ENCODE measurements at regions not wholly inside any gene's neighbourhood (a gene's known extent, or its start where the extent isn't known, plus 50 kb on each side); places are given as distances from the start of the nearest gene placed in this dataset.

DNA sequence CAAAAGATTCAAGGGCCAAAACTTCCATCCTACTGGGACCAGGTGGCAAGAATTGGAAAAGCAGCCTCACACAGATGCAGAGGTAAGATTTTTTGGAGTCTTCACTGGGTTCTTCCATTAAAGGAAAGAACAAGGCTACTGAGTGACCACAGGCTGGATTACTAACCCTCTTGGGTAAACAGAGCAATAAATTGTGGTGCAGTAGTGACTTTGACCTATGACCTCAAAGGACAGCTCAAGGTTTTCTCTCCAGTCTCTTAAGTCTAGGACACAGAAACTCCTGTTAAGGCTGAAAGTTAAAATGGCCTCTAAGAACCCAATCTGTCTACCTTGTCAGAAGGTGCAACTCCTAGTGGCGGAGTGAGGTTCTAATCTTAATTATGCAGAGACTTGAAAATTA, 464.9 kb downstream of the SMARCA1 start:
- TF ChIP-seq, protein P1, sequence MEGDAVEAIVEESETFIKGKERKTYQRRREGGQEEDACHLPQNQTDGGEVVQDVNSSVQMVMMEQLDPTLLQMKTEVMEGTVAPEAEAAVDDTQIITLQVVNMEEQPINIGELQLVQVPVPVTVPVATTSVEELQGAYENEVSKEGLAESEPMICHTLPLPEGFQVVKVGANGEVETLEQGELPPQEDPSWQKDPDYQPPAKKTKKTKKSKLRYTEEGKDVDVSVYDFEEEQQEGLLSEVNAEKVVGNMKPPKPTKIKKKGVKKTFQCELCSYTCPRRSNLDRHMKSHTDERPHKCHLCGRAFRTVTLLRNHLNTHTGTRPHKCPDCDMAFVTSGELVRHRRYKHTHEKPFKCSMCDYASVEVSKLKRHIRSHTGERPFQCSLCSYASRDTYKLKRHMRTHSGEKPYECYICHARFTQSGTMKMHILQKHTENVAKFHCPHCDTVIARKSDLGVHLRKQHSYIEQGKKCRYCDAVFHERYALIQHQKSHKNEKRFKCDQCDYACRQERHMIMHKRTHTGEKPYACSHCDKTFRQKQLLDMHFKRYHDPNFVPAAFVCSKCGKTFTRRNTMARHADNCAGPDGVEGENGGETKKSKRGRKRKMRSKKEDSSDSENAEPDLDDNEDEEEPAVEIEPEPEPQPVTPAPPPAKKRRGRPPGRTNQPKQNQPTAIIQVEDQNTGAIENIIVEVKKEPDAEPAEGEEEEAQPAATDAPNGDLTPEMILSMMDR (IDR thresholded peaks at IDR 0.05): no peak

DNA sequence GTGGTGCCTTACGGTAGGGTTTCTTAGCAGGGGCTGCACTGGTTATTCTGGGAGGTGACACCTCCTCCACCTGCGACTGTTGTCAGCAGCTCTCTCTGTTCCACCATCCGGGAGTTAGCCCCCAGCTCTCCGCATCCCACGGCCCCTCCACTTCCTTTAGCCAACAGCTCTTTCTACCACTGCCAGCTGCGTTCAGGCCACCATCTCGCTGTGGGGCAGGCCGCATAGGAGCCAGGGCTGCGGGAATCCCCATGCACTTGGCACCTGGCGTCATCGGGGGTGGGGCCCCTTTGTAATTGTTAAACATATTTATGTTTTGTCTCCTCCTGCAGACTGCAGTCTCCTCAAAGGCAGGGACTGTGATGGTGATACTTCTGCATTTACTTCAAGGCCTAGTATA, 480.2 kb downstream of the SMARCA1 start:
- TF ChIP-seq, protein P1 (IDR thresholded peaks at IDR 0.05): no peak

DNA sequence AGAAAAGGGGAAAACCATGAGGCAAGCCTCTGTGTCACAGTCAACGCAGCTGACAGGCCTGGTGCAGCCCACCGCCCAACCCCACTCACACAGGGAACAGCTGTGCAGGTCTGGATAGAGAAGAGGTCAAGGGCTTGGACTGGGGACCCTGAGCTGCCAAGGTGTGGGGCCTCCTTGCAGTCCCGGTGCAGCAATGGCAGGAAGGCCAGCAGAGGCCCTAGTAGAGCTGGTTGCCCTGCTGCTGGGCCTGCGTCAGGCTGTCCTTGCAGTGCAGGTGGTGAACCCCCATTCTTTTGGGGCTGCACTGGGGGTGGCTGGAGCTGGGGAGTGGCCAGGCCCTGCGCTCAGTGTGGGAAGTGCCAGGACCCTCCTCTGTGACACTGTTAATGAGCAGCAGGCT, 482.0 kb downstream of the SMARCA1 start:
- TF ChIP-seq, protein P1 (IDR thresholded peaks at IDR 0.05): no peak

DNA sequence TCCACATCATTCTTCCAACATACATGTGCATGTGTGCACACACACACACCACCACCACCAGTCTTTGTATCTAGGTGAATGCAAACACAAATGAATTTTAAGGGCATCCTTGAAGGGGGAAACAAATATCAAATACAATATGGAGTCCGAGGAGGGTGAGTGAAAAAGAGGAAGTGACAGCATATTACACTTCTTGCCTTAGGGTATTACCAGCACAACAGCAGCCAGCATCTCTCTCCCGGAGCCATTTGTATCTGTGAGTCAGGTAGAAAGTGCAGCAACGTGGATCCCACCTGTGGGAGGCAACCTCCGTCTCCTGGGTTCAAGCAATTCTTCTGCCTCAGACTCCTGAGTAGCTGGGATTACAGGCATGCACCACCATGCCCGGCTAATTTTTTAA, 483.2 kb downstream of the SMARCA1 start:
- TF ChIP-seq, protein P1 (IDR thresholded peaks at IDR 0.05): no peak

DNA sequence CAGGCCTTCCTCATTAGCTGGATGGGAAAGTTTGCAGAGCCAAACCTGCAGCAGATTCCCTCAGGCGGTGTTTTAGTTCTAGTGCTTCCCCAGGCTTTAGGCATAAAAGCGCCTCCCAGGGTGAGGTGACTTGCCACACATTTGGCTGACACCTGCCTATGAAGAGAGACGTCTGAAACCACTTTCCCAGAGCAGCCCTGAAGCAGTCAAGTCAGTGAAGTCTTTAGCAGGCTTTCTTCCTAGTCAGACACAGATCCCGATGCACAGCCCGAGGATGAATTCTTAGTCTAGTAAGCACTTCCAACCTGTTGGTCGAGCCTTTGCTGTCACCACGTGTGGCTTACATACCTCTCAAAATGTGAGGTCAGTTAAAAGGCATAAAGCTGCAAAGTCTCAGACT, 484.1 kb downstream of the SMARCA1 start:
- TF ChIP-seq, protein P1 (IDR thresholded peaks at IDR 0.05): no peak

DNA sequence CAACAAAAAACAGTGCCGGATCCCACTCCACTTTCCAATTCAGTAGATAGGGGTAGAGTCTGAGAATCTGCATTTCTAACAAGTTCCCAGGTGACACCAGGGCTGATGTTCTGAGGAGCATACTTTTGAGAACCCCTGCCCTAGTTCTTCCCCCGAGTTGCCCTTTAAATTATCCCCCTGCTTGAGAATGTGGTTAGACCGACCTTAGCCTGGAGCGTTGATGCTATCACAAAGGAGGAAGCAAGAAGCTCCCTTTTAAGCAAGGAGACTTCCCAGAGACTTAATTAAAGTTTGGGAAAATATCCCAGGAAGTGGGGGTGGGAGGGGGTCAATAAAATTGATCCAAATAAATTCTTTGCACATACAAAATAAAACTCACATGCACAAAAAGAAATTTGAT, 485.9 kb downstream of the SMARCA1 start:
- TF ChIP-seq, protein P1 (IDR thresholded peaks at IDR 0.05): no peak

DNA sequence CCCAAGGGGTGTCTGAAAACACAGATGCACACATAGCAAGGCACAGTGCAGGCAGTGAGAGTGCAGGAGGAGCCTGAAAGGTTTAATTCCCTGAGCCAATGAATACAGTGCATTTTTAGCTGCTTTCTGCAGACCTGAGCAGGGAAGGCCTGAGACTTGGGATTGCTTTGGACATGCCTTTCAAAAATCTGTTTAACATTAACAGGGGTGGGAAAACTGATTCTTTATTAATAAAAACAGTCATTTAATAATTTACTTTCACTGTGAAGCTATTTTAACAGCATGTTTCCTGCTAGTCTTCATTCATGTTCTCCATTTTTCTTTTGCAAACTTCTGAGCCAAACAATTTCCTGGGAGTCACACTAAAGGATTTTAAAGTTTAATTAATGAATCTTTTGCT, 488.1 kb downstream of the SMARCA1 start:
- TF ChIP-seq, protein P1 (IDR thresholded peaks at IDR 0.05): no peak

DNA sequence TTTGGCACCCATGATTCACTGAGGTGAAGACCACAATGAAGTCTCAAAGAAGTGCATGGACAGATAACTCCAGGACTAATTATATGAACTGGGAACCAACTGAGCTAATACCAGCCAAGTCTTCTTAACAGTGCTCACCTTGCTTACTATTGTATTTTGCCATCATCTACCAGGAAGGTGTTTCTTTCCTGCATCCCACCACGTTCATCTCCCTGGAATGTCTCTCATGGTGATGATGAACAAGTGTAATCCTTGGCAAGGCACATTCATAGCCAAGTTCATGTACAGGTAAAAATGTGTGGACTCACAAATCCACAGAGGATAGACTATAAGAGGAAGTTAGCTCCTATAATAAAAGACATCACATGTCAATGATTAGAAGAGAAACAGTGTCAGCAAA, 489.1 kb downstream of the SMARCA1 start:
- TF ChIP-seq, protein P1 (IDR thresholded peaks at IDR 0.05): no peak
